Left cardiac atrium (tissue), 4 donors: ENCODE measurements at regions not wholly inside any gene's neighbourhood (a gene's known extent, or its start where the extent isn't known, plus 50 kb on each side); places are given as distances from the start of the nearest gene placed in this dataset.
"Not testable (repeated sequence)": the region's sequence is repeated elsewhere in the genome, so short reads cannot be mapped to it uniquely, and the experiment has no call there.

ENCODE experiments used
- ATAC-seq, 2 donors: fragments of 200-7000 bp; cut with Tn5 transposase; one replicate each; pipeline ENCODE4 v1.9.1; 2020; ENCODE audit warnings: mild to moderate bottlenecking in 2 of 2, moderate library complexity in 2 of 2
- DNase-seq: peaks from one replicate; pipeline ENCODE4 v3.0.0-alpha.2; 2020
- intact Hi-C, 2 donors: fragments of 100-400 bp; cut with DNase I; formaldehyde crosslinking; loops; one replicate each; pipeline versions ENCODE4 v1.14.1 to v1.15.1; 2022 to 2023
- microRNA-seq, 2 donors: library from miRNA; unstranded; fragments of <30 nt; microRNA quantifications; one replicate each; pipeline ENCODE4 v1.2.0, GENCODE V29; 2020
- donor health status: DM: no; HTN: yes; CAD: no.
- donor health status: DM: no; HTN: yes; CAD: no; lungs with severe emphysema.
- donor health status: DM: yes; HTN: yes; CAD: no.
- donor health status: Dilated cardiomyopathy.

DNA sequence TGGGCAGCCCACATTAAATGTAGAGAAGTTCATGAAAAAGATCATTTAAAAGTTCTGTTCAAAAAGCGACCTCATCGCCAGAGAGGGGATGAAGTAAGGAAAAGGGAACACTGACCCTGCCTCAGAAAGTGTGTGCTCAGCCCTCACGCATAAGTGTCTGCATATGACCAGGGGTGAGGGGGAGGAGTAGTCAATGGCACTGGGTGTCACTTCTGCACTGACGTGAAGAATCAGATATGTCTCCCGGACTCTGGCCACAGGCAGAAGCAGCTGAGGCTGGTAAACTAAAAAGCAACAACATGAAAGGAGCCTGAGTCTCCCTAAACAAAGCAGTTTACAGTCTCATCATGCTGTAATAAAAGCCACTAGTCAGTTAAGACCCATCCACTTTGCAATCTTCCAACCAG, 168.5 kb downstream of the AVL9 start:
- DNase-seq, intact Hi-C loops: not testable (repeated sequence)
- peak; percentile 58 to 73 for ATAC-seq

DNA sequence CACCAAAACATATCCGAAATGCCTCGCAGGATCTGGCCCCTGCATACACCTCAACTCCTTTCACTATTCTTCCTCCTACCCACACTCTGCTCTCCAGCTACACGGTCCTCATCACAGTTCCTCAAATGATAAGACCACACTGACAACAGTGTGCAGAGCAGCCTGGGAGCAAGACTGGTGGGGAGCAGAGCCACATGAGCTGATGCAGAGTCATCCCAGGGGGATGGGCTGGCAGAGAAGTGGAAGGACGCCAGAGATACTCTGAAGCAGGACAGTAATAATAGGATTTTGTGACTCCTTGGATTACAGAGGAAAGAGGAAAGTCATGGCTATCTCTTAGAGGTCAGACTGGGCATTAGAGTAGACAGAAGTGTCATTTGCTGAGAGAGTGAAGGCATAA, 167.2 kb downstream of the AVL9 start:
- DNase-seq, intact Hi-C loops: not testable (repeated sequence)
- ATAC-seq, result peak; percentile 44 to 77

DNA sequence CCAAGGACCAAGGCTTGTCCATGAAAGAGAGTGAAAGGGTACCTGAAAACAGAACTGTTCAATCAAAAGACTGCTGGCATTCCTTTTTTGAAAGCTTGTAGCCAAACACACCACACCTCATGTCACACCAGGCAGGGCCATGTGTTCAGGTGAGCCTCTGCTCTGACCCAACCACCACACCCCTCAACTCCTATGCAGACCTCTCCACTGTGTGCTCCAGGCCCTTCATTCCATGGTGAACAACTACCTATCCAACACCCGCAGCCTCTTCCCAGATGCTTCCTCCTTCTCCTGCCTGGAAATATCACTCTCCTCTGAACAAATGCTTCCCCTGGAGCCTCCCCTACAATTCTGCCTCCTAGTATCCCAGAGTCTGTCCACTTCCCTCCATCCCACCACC, 166.6 kb downstream of the AVL9 start:
- DNase-seq, result no peak
- intact Hi-C loops, result no loop called here
- ATAC-seq, result no peak

DNA sequence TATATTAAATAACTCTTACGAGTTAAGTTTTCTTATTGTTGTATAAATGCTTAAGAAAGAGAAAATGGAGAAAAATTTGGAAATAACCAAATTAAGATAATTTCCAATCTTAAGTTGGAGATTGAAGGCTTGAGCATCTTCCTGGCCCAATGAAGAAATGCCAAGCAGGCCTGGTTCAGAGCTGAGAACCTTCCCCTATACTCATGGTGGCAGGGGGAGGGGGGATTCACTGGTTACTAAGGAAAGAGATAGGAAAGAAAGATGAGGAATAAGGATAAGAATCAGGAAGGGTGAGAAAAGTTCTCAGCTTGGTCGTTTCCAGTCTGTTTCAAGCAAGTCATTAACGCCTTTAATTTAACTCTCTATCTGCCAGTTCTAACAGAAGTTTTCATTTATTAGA, 166.2 kb downstream of the AVL9 start:
- intact Hi-C loops, result no loop called here
- ATAC-seq, result no peak
- DNase-seq, result no peak

DNA sequence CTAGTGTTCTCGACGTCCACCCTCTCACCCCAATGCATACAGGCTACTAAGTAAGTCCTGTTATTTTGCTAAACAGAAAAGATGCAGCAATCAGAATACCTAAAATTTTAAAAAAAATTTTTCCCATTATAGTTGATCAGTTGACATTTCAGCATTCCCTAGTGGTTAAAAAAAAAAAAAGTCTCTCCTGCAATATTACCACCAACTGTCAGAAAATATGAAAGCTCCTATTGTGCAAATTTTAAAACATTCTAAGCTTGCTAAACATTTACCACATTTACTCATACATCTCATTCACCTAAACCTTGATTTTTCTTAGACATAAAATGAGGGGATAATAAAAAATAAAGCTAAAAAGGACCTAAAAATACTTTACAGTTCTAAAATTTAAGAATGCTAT, 165.6 kb downstream of the AVL9 start:
- ATAC-seq (no peak), DNase-seq (no peak)
- intact Hi-C loops, result no loop called here

DNA sequence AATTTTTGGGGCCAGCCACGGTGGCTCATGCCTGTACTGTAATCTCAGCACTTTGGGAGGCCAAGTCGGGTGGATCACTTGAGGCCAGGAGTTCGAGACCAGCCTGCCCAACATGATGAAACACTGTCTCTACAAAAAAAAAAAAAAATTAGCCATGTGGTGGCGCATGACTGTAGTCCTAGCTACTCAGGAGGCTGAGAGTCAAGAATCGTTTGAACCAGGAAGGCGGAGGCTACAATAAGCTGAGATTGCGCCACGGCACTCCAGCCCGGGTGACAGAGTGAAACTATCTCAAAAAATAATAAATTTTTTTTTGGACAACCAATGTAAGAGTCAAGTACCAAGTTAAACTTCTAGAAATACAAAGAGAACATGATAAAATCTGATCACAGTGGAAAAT, 164.6 kb downstream of the AVL9 start:
- DNase-seq (no peak), ATAC-seq (no peak)
- intact Hi-C loops, result no loop called here

DNA sequence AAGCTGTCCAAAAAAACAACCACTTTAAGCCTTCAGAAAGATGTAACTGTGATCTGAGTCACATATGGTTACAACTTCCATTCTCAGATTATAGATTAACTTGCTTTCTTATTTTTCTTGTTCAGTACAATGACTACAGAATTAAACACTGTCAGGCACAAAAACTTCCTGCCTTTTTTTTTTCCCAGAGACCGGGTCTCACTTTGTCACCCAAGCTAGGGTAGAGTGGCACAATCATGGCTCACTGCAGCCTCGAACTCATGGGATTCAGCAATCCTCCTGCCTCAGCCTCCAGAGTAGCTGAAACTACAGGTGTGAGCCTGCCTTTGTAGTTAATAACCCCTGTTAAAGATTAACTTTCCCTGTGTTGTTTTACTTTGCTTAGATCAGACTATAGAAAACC, 163.2 kb downstream of the AVL9 start:
- DNase-seq, result no peak
- intact Hi-C loops, result no loop called here
- ATAC-seq, result no peak

DNA sequence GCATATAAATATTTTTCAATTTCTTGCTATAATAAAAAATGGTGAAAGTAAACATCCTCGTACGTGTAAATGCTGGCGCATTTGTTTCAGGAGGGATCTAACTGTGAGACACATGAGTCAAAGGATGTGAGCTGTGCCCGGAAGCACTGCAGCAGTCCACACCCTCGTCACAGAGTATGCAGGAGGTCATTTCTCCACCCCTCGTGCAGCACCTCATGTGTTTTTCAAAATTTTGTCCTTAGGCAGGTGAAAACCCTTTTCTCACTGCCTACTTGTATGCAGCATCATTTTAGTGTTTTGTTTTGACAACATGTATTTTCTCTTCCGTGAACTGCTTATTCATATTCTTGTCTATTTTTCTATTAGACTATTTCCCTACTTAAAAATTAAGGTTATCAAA, 162.7 kb downstream of the AVL9 start:
- intact Hi-C loops, result no loop called here
- no peak for ATAC-seq
- no peak for DNase-seq

DNA sequence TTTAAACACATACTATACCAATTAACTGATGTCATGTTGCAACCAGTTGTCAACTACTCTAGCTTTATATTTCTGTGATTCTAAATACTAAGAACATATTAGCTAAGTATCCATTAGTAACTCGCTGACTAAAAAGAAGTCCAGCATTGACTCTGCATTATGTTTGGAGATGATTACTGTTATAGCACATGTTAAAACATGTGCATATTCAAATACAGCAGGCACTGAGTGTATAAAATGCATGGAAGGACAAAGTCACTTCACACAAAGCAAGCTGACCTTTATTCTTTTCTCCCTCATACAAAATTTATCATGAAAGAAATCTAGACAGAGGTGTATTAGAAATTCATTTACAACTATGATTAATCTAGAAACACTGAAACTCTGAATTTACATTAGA, 159.3 kb downstream of the AVL9 start:
- ATAC-seq, intact Hi-C loops, DNase-seq: not testable (repeated sequence)

DNA sequence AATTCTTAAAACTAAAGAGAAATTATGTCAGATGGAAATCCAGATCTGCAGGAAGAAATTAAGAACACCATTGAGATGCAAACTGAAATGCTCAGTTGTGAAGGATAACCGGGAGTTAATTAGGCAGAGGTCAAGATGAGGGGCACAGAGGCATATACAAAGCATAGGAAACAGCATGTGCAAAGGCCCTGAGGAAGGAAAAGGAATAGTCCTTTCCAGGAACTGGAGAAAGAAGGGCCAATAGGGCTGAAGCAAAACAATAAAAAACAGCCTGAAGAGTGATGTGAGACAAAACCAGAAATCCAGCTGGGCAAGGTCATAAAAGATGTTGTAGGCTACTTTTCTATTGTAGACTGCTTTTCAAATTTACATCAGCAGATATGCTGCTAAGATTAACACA, 155.1 kb downstream of the AVL9 start:
- DNase-seq, ATAC-seq, intact Hi-C loops: not testable (repeated sequence)

DNA sequence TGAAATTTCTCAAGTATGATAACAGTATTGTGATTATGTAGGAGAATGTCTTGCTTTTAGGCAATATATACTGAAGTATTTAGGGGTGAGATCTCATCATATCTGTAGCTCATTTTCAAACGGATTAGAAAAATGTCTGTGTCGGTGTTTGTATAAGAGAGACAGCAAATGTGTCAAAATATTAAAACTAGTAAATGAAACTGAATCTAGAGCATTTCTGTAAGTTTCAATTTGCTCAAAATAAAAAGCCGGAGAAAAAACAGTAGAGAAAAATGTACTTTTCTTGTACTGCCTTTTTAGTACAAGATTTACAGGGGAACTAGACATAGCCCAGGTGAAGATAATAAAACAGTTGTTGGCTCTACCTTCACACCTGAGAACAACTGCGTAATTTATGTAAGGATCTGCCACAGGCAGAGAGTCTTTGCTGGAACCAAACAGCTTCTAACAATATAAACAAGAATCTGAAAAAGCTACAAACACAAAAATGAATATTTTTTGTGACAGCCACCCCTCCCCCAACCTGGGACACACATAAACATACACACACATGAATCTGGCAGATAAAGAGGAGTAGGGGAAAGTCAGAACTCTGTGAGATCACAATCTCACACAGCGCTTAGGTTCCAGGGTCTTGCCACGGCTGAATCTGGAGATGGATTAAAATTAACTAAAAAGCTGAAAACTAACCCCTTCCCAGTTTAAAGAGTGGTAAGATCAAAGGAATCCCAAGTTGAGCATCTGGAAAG, 153.3 kb downstream of the AVL9 start:
- DNase-seq, result no peak
- intact Hi-C loops, result no loop called here
- no peak for ATAC-seq

DNA sequence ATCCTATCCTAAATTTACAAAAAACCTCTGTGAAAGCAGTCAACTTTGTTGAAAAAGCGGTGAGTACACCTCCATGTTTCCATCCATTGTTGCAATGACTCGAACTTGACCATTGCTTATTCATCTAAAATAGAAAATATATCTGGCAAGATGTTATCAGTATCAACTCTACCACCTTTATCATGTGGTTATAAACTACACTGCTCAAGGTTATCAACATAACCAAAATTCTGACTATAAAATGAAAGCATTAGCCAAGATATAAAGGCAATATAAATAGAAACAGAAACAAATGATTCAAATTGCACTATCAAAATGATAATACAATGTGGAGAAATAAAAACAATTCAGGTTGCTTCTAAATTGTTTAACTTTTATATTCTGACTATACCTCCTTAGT, 150.0 kb downstream of the AVL9 start:
- intact Hi-C loops, ATAC-seq, DNase-seq: not testable (repeated sequence)

DNA sequence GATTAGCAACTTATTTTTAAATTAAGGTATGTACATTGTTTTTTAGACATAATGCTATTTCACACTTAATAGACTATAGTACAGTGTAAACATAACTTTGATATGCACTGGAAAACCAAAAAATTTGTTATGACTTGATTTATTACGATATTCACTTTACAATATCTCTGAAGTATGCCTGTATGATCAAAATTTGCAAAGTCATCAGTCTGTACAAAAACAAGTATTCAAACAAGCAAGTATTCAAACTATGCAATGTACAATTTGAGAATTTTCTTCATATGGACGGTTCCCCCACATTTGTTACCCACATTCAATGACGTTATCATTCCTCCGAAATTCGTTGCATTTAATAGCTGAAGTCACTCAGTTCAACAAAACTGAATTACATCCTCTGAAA, 147.9 kb downstream of the AVL9 start:
- no peak for ATAC-seq
- intact Hi-C loops, result no loop called here

DNA sequence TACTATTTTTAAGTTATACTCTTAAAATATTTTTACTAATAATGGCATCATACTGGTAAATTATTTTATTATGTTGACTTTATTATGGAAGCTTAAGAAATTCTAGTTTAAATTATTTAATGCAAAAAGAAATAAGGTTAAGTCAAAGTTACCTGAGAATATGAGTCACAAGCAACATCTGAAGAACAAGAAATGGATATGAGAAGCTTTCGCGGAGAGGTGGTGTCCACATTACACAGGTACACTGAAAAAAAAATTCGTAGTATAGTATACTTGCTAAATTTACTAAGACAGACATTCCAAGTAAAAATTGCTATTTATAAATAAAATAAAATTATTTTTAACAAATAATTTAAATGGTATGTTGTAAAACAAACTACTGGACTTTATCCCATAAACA, 143.8 kb downstream of the AVL9 start:
- no peak for DNase-seq
- ATAC-seq, result no peak
- intact Hi-C loops, result no loop called here

More for the DNA sequence above, 147.9 kb downstream of the AVL9 start:
- no peak for DNase-seq

DNA sequence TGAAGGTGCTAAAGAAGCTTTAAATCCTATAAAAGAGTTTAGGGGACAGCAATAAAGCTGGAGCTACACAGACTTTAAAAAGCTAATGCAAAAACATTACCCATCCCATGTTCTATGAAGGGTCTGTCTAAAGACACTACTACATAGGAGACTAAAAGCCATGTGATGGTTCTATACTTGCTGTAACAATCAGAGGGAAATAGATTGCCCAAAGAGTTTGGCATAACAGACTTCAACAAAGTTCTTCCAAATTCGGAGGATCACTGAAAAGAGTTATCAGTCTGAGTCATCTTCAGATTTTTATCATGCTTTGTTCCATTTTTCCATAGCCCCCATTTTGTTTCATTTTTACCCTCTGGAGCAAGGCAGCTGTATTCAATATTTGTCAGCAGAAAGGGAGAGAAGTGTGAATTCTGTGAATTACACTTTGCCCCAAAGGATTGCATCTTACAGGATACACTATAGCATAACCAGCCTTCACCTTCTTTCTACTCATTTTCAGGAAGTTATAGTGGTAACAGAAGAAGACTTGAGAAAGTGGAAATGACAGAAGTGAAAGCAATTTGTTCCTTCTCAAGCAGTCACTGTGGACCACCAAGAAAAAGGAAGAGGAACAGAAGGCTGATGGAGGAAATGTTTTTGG, 143.3 kb downstream of the AVL9 start:
- ATAC-seq, intact Hi-C loops, DNase-seq: not testable (repeated sequence)

Small RNA genes lying in the stretch of these regions (microRNA-seq; reads per million reads assigned to microRNA genes)
- gene MIR550A2, result 0 reads per million in 2 donors
- 0 reads per million in 2 donors for gene MIR550B2
